K562 (cell line): ENCODE measurements at regions not wholly inside any gene's neighbourhood (a gene's known extent, or its start where the extent isn't known, plus 50 kb on each side); places are given as distances from the start of the nearest gene placed in this dataset.

Source experiments
- BRCA1 ChIP-seq, 2 experiments: fragments of 450-650 bp in 1 of 2; sonication (generic) in 1 of 2; formaldehyde crosslinking in 1 of 2; IDR thresholded peaks; 2 replicates each; pipeline versions ENCODE4 v1.5.0 to v1.6.1; 2017 to 2020; ENCODE audit warnings: mild to moderate bottlenecking in 1 of 2, missing genetic modification reagents in 1 of 2
- GATA2 ChIP-seq: sonication (generic); formaldehyde crosslinking; IDR thresholded peaks from 2 replicates; pipeline ENCODE4 v1.4.0; 2020; ENCODE audit warnings: mild to moderate bottlenecking, missing genetic modification reagents
- NFXL1 ChIP-seq: fragments of 450-650 bp; formaldehyde crosslinking; IDR thresholded peaks from 2 replicates; pipeline ENCODE4 v1.4.0; 2021; ENCODE audit warnings: mild to moderate bottlenecking
- RAD51 ChIP-seq: fragments of 450-650 bp; IDR thresholded peaks from 2 replicates; pipeline ENCODE4 v1.7.1; 2016; ENCODE audit warnings: low read depth, mild to moderate bottlenecking, borderline replicate concordance

DNA sequence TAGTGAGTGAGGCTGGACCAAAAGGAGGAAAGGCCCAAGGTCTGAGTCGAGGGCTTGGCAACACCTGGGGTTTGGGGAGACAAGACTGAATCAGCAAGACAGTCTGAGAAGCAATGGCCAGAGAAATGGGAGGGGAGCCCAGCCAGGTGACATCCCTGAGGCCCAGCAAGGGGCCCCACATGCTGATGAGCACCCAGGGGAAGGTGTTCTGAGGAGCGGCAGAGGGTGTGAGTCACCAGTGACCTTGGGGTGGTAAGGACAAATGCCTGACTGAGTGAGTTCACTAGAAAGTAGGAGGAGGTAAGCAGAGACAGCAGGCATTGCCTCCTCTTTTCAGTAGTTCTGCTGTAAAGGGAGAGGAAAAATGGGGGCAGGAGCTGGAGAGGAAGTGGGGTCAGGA, 192.4 kb upstream of the GALNT2 start:
- TF ChIP-seq NFXL1 (CRISPR knock-in tag) (no peak), BRCA1 (IDR thresholded peaks at IDR 0.05) (no peak), BRCA1 (CRISPR knock-in tag; IDR thresholded peaks at IDR 0.05) (no peak), RAD51 (no peak), GATA2 (CRISPR knock-in tag) (no peak)
